Psoas muscle (tissue), 7 donors: ENCODE measurements at regions not wholly inside any gene's neighbourhood (a gene's known extent, or its start where the extent isn't known, plus 50 kb on each side); places are given as distances from the start of the nearest gene placed in this dataset.

Source experiments
- ATAC-seq, 4 donors: fragments of 200-7000 bp; cut with Tn5 transposase; one replicate each; pipeline ENCODE4 v1.9.1; 2020; ENCODE audit warnings: moderate library complexity in 3 of 4, mild to moderate bottlenecking in 2 of 4
- DNase-seq, 2 donors: peaks; one replicate each; pipeline ENCODE4 v3.0.0-alpha.2; 2020
- H3K27ac ChIP-seq: fragments of 200-600 bp; one replicate; pipeline ENCODE4 v1.8.0; 2022
- H3K27me3 ChIP-seq, 3 donors: fragments of 200-600 bp in 1 of 3; one replicate each; pipeline versions ENCODE4 v1.6.1 to v1.8.0; 2013 to 2022; ENCODE audit warnings: low read length in 2 of 3, mild to moderate bottlenecking in 2 of 3, moderate library complexity in 1 of 3; ENCODE audit not compliant: insufficient read depth in 3 of 3
- H3K36me3 ChIP-seq, 2 donors: fragments of 200-600 bp in 1 of 2; one replicate each; pipeline versions ENCODE4 v1.6.1 to v1.8.0; 2013 to 2022; ENCODE audit warnings: low read depth in 1 of 2, mild to moderate bottlenecking in 1 of 2, moderate library complexity in 1 of 2; ENCODE audit not compliant: insufficient read depth in 1 of 2
- H3K4me1 ChIP-seq: fragments of 200-600 bp; one replicate; pipeline ENCODE4 v1.8.0; 2022
- H3K4me3 ChIP-seq: fragments of 200-600 bp; one replicate; pipeline ENCODE4 v1.8.0; 2022; ENCODE audit warnings: mild to moderate bottlenecking
- H3K9me3 ChIP-seq: fragments of 200-600 bp; one replicate; pipeline ENCODE4 v1.8.0; 2022
- CTCF ChIP-seq: fragments of 200-600 bp; IDR thresholded peaks from one replicate; pipeline ENCODE4 v1.8.0; 2022; ENCODE audit warnings: antibody characterized with exemption
- WGBS, 3 donors: extraction: QIAGEN DNeasy Blood & Tissue Kit; methylation state at CpG; one replicate each; pipeline versions ENCODE4 v1.1.6 to v1.1.7; 2013; 5-methylcytosine and 5-hydroxymethylcytosine counted together
- intact Hi-C, 2 donors: fragments of 100-400 bp; cut with DNase I; formaldehyde crosslinking; loops; one replicate each; pipeline versions ENCODE4 v1.11.0 to v1.14.2; 2022
- donor health status: healthy with polysubstance abuse.
- donor health status: DM: no; HTN: no; CAD: no; lungs with moderate emphysema.
- donor health status: Bipolar disorder and iron deficiency.
- donor health status: healthy.
- donor health status: DM: yes; HTN: yes; CAD: no.
- donor health status: DM: no; HTN: no; CAD: no.
- donor health status: DM: yes; HTN: yes; CAD: no.

GRCh38 chr2:160672211-160672610 lies 178.6 kb upstream of the RBMS1 start:
- H3K36me3 ChIP-seq = no peaks in the 10 kb centered on the region
- WGBS, 3 donors = 39 to 70% (median 45%) methylated on average over 1 of the region's 1 CpG
- intact Hi-C loops = no loop called here
- no peak for ATAC-seq
- no peaks in the 10 kb centered on the region for H3K27me3 ChIP-seq
- H3K4me1 ChIP-seq = no peaks in the 10 kb centered on the region
- no peaks in the 10 kb centered on the region for H3K9me3 ChIP-seq
- no peak for DNase-seq
- no peak overlapping the region for H3K27ac ChIP-seq
- H3K4me3 ChIP-seq = no peak overlapping the region
- TF ChIP-seq CTCF = no peak

- Histone ChIP-seq H3K27me3 (no peaks in the 10 kb centered on the region), H3K27ac (no peak overlapping the region), H3K4me1 (no peaks in the 10 kb centered on the region), H3K9me3 (no peaks in the 10 kb centered on the region), H3K4me3 (no peak overlapping the region), H3K36me3 (no peaks in the 10 kb centered on the region)
- 87 to 95% (median 94%) methylated on average over 2 of the region's 2 CpGs for whole genome bisulfite sequencing, 3 donors
- no peak for TF ChIP-seq CTCF
- no peak for ATAC-seq
- intact Hi-C loops = no loop called here
- DNase-seq = no peak
Measured at GRCh38 chr2:160674146-160674750, 180.6 kb upstream of the RBMS1 start.

- no peaks in the 10 kb centered on the region for H3K9me3 ChIP-seq
- H3K4me3 ChIP-seq = no peak overlapping the region
- no peaks in the 10 kb centered on the region for H3K27me3 ChIP-seq
- WGBS, 3 donors = 94 to 95% (median 94%) methylated on average over 7 of the region's 7 CpGs
- ATAC-seq = no peak
- intact Hi-C loops = no loop called here
- H3K4me1 ChIP-seq = no peaks in the 10 kb centered on the region
- no peaks in the 10 kb centered on the region for H3K36me3 ChIP-seq
- TF ChIP-seq CTCF = no peak
- no peak for DNase-seq
- no peak overlapping the region for H3K27ac ChIP-seq
Measured at GRCh38 chr2:160679686-160680085, 186.1 kb upstream of the RBMS1 start.

- H3K27me3 ChIP-seq = no peaks in the 10 kb centered on the region
- no peak for ATAC-seq
- intact Hi-C loops = no loop called here
- no peak for TF ChIP-seq CTCF
- no peak for DNase-seq
- no peaks in the 10 kb centered on the region for H3K36me3 ChIP-seq
- no peak overlapping the region for H3K27ac ChIP-seq
- H3K4me3 ChIP-seq = no peak overlapping the region
- no peaks in the 10 kb centered on the region for H3K9me3 ChIP-seq
- H3K4me1 ChIP-seq = no peaks in the 10 kb centered on the region
Measured at GRCh38 chr2:160680294-160680693, 186.7 kb upstream of the RBMS1 start.

GRCh38 chr2:160680974-160681373 lies 187.4 kb upstream of the RBMS1 start:
- no peak for ATAC-seq
- Histone ChIP-seq H3K9me3 (no peaks in the 10 kb centered on the region), H3K36me3 (no peaks in the 10 kb centered on the region), H3K4me3 (no peak overlapping the region), H3K4me1 (no peaks in the 10 kb centered on the region), H3K27me3 (no peaks in the 10 kb centered on the region), H3K27ac (no peak overlapping the region)
- 94 to 99% (median 96%) methylated on average over 2 of the region's 2 CpGs for WGBS, 3 donors
- TF ChIP-seq CTCF = no peak
- intact Hi-C loops = no loop called here
- no peak for DNase-seq
